ENCODE measurements at regions not wholly inside any gene's neighbourhood (a gene's known extent, or its start where the extent isn't known, plus 50 kb on each side); places are given as distances from the start of the nearest gene placed in this dataset.

DNA sequence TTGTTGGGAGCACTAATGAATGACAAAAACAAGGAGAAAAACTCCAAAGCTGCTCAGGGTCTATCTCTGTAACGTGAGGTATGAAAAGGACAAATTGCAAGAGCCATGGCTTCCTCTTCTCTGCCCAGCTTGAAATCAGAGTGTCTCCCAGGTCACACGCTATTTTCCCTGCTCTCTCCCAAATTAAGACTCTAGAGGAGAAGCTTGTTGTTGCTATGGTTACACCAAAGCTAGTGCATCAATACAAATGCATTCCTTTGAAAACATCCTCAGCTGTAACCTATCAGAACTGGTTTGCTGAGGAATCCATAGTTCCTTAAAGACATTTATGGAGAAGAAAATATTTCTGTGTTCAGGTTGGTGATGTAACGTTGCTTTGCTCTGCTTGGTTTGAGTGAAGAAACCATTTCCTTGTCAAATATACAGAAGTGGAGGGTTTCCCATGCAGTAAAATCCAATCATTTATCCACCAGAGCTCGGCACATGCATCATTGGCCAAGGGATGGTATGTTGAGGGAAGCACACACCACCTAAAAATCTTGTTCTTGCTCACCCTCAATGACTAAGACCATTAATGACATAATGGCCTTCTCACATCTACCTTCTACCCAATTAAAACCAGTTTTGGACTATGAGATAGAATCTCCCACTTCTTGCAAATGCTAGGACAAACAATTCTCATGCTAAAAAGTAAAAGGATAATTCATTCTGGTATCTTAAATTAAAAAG lies 2135.6 kb upstream of the CELF4 start:
- Histone ChIP-seq H3K27me3 (no peaks in the 10 kb centered on the region), H3K27ac (no peak overlapping the region), H3K36me3 (no peaks in the 10 kb centered on the region), H3K4me3 (no peak overlapping the region), H3K4me1 (ENCODE audit: low read depth) (peaks cover 10% of the 10 kb centered on the region), H3K9me3 (ENCODE audit: low read depth) (no peaks in the 10 kb centered on the region)
- peak in 1 of 2 donors; percentile 10 for DNase-seq (ENCODE audit: low read depth in 1 of 2, low spot score in 1 of 2)
- TF ChIP-seq, protein P1, sequence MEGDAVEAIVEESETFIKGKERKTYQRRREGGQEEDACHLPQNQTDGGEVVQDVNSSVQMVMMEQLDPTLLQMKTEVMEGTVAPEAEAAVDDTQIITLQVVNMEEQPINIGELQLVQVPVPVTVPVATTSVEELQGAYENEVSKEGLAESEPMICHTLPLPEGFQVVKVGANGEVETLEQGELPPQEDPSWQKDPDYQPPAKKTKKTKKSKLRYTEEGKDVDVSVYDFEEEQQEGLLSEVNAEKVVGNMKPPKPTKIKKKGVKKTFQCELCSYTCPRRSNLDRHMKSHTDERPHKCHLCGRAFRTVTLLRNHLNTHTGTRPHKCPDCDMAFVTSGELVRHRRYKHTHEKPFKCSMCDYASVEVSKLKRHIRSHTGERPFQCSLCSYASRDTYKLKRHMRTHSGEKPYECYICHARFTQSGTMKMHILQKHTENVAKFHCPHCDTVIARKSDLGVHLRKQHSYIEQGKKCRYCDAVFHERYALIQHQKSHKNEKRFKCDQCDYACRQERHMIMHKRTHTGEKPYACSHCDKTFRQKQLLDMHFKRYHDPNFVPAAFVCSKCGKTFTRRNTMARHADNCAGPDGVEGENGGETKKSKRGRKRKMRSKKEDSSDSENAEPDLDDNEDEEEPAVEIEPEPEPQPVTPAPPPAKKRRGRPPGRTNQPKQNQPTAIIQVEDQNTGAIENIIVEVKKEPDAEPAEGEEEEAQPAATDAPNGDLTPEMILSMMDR (IDR thresholded peaks at IDR 0.05; ENCODE audit: low read depth, low read length) = no peak

DNA sequence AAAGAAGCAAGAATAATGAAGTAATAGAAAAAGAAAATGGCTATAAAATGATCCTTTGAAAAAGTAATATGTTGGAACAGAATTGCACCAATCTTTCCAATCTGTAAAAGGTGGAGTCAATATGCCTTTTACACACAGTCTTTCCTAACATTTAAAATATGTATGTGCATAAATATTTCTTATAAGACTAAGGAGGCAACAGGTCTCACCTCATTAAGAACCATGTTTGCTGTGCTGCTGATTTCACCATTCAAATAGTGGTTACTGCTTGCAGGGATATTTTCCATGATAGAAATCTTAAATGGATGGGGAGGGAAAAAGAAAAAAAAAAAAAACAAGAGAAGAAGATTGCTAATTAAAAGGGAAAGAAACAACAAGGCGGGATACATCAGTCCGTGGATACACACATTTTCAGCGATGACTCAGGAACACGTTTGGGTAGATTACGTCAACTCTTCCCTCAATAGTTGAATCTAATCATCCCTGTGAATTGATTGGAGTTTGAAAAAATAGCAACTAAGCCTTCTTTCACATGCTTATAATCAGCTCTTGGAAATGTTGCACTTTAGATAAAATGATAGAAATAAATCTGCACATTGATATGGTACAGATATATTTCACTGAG lies 2133.9 kb upstream of the CELF4 start:
- DNase-seq (ENCODE audit: low read depth in 1 of 2, low spot score in 1 of 2) = no peak
- TF ChIP-seq, protein P1 (IDR thresholded peaks at IDR 0.05; ENCODE audit: low read depth, low read length) = no peak
- H3K4me1 ChIP-seq (ENCODE audit: low read depth) = no peaks in the 10 kb centered on the region
- no peaks in the 10 kb centered on the region for H3K9me3 ChIP-seq (ENCODE audit: low read depth)
- no peaks in the 10 kb centered on the region for H3K27me3 ChIP-seq
- H3K4me3 ChIP-seq = no peak overlapping the region
- no peak overlapping the region for H3K27ac ChIP-seq
- no peaks in the 10 kb centered on the region for H3K36me3 ChIP-seq

DNA sequence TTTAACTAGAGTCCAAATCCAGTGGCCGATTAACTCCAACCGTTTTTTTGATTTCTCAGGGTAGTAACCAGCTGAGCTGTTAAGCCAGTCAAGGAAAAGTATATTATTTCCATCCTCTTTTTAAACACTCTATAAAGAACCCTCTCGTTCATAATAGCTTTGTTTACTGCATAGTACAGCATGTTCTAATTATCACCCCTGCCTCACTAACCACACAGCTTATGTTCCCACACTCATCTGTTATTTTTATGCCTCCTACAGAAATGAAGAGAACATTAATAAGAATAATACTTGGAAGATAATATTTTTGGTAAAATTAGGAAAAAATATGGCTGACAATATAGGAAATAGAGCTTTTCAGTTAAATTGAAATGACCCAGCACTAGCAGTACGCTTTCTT lies 2132.8 kb upstream of the CELF4 start:
- Histone ChIP-seq H3K4me1 (ENCODE audit: low read depth) (no peaks in the 10 kb centered on the region), H3K27me3 (no peaks in the 10 kb centered on the region)
- no peak for DNase-seq (ENCODE audit: low read depth in 1 of 2, low spot score in 1 of 2)

DNA sequence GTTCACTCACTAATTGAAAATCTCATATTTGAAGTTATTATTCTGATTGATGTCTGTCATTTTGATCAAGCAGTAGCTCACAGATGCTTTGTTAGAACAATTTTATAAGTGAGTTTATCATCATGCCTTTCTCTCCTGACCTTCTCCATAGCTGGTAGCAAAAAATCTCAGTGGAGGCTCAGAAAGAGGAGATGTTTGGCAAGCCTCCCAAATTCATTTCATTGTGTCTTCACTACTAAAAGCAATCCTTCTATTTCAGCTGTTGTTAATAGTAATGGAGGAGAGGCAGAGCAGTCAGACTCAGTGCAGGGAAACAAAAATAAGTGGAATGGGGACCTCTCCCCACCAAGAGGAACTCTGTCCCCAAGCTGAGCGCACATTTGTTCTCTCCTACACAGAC lies 2127.8 kb upstream of the CELF4 start:
- Histone ChIP-seq H3K4me3 (no peak overlapping the region), H3K9me3 (ENCODE audit: low read depth) (no peaks in the 10 kb centered on the region), H3K27me3 (no peaks in the 10 kb centered on the region), H3K36me3 (no peaks in the 10 kb centered on the region), H3K4me1 (ENCODE audit: low read depth) (no peaks in the 10 kb centered on the region), H3K27ac (no peak overlapping the region)
- peak in 1 of 2 donors; percentile 23 for DNase-seq (ENCODE audit: low read depth in 1 of 2, low spot score in 1 of 2)
- TF ChIP-seq, protein P1 (IDR thresholded peaks at IDR 0.05; ENCODE audit: low read depth, low read length) = no peak

More for the DNA sequence above, 2132.8 kb upstream of the CELF4 start:
- no peaks in the 10 kb centered on the region for H3K36me3 ChIP-seq
- H3K9me3 ChIP-seq (ENCODE audit: low read depth) = no peaks in the 10 kb centered on the region
- TF ChIP-seq, protein P1 (IDR thresholded peaks at IDR 0.05; ENCODE audit: low read depth, low read length) = no peak
- no peak overlapping the region for H3K4me3 ChIP-seq
- no peak overlapping the region for H3K27ac ChIP-seq

DNA sequence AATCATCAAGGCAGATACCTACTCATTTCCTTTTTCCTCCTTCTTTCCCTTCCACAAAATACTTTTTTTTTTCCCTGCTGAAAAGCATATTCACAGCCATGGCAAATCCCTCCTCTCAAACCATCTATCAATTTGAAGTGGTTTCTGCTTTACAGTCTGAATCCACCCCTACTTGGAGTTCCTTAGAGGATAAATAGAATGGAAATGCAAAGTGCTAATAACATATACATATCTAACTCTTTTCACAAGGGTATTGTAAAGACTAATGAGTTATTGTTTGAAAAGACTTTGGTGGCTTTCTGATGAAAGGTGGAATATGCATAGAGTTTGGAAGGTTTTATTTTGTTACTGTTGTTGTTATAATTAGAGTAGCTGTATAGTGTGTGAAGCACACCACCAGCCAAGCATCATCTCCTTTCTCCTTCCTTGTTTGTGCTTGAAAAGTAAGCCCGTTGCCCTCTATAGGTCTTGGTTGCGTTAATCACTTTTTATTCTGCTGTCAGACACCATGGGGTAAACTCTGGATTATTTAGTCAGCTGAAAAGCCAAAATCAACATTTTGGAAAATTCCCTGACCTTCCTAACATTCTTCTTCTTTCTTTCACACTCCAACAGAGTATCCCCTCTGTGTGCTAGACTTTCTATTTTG lies 2126.9 kb upstream of the CELF4 start:
- H3K27me3 ChIP-seq = no peaks in the 10 kb centered on the region
- TF ChIP-seq, protein P1 (IDR thresholded peaks at IDR 0.05; ENCODE audit: low read depth, low read length) = no peak
- no peak overlapping the region for H3K4me3 ChIP-seq
- DNase-seq (ENCODE audit: low read depth in 1 of 2, low spot score in 1 of 2) = no peak
- H3K27ac ChIP-seq = no peak overlapping the region
- no peaks in the 10 kb centered on the region for H3K9me3 ChIP-seq (ENCODE audit: low read depth)
- H3K4me1 ChIP-seq (ENCODE audit: low read depth) = no peaks in the 10 kb centered on the region
- no peaks in the 10 kb centered on the region for H3K36me3 ChIP-seq

All from cardiac muscle cell (in vitro differentiated cells and primary cell).